COLO829 (cell line): ENCODE measurements at regions not wholly inside any gene's neighbourhood (a gene's known extent, or its start where the extent isn't known, plus 50 kb on each side); places are given as distances from the start of the nearest gene placed in this dataset.

Experiments used
- DNase-seq: peaks from one replicate; pipeline ENCODE4 v3.0.0; 2012; ENCODE audit warnings: low spot score

- no peak for DNase-seq
Observed at GRCh38 chr5:126315341-126315740, 107.9 kb upstream of the GRAMD2B start.

- DNase-seq, result no peak
Observed at GRCh38 chr5:126332326-126332725, 90.9 kb upstream of the GRAMD2B start.

- DNase-seq, result no peak
Observed at GRCh38 chr5:126334760-126335159, 88.4 kb upstream of the GRAMD2B start.

- DNase-seq, result no peak
Observed at GRCh38 chr5:126335886-126336285, 87.3 kb upstream of the GRAMD2B start.

- no peak for DNase-seq
Observed at GRCh38 chr5:126338635-126339034, 84.6 kb upstream of the GRAMD2B start.

GRCh38 chr5:126339215-126339805, 83.9 kb upstream of the GRAMD2B start:
- peak; percentile 38 for DNase-seq

GRCh38 chr5:126341906-126342630, 81.1 kb upstream of the GRAMD2B start:
- DNase-seq, result no peak

- no peak for DNase-seq
Observed at GRCh38 chr5:126348855-126349635, 74.2 kb upstream of the GRAMD2B start.

- peak; percentile 8 for DNase-seq
Observed at GRCh38 chr5:126351153-126351552, 72.1 kb upstream of the GRAMD2B start.

GRCh38 chr5:126354012-126354857, 69.0 kb upstream of the GRAMD2B start:
- DNase-seq, result peak; percentile 62

- DNase-seq, result no peak
Observed at GRCh38 chr5:126354858-126355731, 68.1 kb upstream of the GRAMD2B start.

- DNase-seq, result no peak
Observed at GRCh38 chr5:126355940-126356339, 67.3 kb upstream of the GRAMD2B start.

GRCh38 chr5:126357585-126358342, 65.4 kb upstream of the GRAMD2B start:
- DNase-seq, result no peak

- no peak for DNase-seq
Observed at GRCh38 chr5:126358525-126358924, 64.7 kb upstream of the GRAMD2B start.

- DNase-seq, result no peak
Observed at GRCh38 chr5:126359884-126360283, 63.3 kb upstream of the GRAMD2B start.

GRCh38 chr5:126360467-126360866, 62.7 kb upstream of the GRAMD2B start:
- no peak for DNase-seq

- no peak for DNase-seq
Observed at GRCh38 chr5:126363658-126364057, 59.6 kb upstream of the GRAMD2B start.

GRCh38 chr5:126364206-126364902, 58.9 kb upstream of the GRAMD2B start:
- DNase-seq, result no peak

- no peak for DNase-seq
Observed at GRCh38 chr5:126365446-126366198, 57.6 kb upstream of the GRAMD2B start.
